Stimulated activated CD4-positive, alpha-beta T cell treated with anti-CD3 and anti-CD28 coated beads, Interleukin-15, amount 100 ng/mL, for 48 hours (primary cell): ENCODE measurements at regions not wholly inside any gene's neighbourhood (a gene's known extent, or its start where the extent isn't known, plus 50 kb on each side); places are given as distances from the start of the nearest gene placed in this dataset.

Experiments
- DNase-seq, 2 donors: peaks; one replicate each; pipeline ENCODE4 v3.0.0-alpha.2; 2020; ENCODE audit warnings: low read depth in 2 of 2

GRCh38 chr1:234989479-234990327 lies 138.9 kb downstream of the TOMM20 start:
- DNase-seq: no peak

DNA sequence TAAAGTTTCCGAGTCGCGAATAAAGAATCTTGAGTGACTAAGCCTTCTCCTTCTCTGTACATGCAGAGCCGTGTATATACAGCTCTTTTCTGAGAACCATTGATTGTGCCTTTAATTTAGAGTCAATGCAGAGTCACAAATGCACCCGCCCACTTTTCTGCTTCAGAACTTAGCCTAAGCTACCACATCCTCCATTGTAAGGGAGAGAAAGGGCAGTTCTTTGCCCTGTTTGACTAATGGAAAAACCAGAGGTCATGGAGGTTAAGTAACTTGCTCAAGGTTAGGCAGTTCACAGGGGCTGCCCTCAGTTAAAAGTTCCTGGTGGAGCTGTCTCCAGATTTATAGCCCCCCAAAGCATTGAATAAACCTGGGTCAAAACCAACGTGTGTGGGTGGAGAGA lies 139.6 kb downstream of the TOMM20 start:
- DNase-seq: peak in 1 of 2 donors; percentile 59

DNA sequence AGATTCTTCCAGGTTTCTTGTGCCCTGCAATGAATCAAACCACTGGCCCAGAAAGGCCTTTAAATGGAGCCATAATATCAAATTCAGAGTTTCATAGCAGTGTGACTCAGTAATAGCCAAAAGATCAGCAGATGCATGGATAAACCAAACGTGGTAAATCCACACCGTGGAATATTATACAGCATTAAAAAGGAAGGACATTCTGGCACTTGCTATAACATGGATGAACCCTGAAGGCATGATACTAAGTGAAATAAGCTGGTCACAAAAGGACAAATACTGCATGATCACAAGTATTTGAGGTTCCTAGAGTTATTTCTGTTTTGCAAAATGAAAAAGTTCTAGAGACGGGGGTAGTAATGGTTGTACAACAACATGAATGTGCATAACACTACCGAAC lies 140.1 kb downstream of the TOMM20 start:
- DNase-seq: no peak

- DNase-seq: no peak
These were observed 140.5 kb downstream of the TOMM20 start for GRCh38 chr1:234988155-234988517.

DNA sequence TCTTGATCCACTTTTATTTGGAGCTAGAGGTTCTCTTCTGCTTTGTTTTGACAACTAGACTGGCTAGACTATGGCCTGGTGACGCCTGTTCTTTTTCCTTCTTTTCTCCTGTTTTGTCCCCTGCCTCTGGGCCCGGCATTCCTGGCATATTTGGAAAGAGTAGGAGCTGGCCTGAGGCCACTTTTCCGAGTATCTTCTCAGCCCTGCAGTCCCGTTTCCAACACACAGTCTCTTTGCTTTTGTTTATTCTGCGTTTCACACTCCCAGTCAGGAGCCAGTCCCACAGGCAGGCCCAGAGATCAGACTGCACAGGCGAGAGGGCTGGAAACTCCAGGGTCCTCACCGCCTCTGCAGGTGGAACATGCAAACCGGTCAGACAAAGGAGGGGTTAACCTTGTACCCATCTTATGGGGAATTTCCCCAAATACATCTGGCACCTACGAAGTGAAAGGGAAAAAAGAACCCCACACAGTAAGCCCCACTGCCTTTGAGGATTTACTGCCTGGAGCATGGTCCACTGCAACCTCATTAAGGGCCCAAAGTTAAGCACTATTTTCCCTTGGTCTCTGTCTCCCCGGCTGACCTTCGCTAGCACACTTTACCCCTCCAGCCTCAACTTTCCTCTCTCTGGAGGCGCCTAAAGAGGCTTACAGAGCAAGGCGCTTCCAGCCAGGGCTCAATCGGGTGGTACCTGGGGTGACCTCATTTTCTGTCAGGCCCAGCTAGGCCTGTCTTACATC lies 141.1 kb downstream of the TOMM20 start:
- DNase-seq: no peak

- DNase-seq: no peak
These were observed 141.8 kb downstream of the TOMM20 start for GRCh38 chr1:234986750-234987414.

DNA sequence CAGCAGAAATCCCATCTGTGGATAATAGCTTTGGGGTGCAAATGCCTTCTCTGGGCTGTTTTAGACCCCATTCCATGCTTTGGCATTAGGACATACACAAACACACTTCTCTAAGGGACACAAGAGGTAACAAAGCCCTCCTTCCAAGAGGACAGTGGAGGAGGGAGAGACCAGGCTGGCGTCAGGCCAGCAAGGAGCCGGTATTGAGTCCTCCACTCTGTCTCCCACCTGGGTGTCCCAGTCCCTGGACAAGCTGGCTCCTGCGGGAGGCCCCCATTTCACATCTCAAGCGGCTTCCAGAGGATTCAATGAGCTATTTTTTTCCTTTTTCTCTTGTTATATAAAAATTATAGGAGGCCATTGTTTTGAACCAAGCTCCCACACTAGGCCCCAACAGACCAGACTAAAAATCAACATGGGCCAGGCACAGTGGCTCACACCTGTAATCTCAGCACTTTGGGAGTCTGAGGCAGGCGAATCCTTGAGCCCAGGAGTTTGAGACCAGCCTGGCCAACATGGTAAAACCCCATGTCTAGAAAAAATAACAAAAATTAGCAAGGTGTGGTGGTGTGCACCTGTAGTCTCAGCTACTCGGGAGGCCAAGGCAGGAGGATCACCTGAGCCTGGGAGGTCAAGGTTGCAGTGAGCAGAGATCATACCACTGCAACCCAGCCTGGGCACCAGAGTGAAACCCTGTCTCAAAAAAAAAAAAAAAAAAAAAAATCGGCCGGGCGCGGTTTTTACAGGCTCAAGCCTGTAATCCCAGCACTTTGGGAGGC lies 142.9 kb downstream of the TOMM20 start:
- no peak for DNase-seq

DNA sequence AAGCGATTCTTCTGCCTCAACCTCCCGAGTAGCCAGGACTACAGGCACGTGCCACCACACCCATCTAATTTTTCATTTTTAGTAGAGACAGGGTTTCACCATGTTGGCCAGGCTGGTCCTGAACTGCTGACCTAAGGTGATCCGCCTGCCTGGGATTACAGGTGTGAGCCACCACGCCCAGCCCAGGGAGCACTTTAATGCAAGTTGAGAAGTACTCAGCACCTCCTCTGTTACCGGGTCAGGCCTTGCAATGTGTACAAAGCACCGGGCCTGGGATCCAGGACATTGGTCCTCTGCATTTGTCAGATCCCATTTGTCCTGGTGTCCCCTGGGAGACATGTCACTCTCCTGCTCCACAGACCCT lies 143.6 kb downstream of the TOMM20 start:
- DNase-seq: no peak

- no peak for DNase-seq
These were observed 144.9 kb downstream of the TOMM20 start for GRCh38 chr1:234983564-234984238.

DNA sequence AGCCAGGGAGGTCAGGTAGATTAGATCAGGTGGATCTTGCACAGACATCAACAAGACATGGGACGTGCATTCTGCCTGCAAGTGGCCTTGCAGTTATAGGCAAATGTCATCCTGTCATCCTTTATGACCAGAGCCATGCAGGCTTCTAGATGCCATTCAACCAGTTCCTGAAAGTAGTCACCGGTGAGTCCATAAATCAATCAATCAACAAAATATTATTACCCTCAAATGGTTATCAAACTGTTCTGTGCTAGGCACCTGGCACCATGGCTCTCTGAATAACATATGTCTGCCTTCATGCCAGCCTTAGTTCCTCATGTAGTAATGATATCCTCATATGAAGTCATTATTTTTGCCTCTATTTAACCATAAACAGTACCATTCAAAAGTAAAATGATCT lies 146.9 kb downstream of the TOMM20 start:
- DNase-seq: no peak

DNA sequence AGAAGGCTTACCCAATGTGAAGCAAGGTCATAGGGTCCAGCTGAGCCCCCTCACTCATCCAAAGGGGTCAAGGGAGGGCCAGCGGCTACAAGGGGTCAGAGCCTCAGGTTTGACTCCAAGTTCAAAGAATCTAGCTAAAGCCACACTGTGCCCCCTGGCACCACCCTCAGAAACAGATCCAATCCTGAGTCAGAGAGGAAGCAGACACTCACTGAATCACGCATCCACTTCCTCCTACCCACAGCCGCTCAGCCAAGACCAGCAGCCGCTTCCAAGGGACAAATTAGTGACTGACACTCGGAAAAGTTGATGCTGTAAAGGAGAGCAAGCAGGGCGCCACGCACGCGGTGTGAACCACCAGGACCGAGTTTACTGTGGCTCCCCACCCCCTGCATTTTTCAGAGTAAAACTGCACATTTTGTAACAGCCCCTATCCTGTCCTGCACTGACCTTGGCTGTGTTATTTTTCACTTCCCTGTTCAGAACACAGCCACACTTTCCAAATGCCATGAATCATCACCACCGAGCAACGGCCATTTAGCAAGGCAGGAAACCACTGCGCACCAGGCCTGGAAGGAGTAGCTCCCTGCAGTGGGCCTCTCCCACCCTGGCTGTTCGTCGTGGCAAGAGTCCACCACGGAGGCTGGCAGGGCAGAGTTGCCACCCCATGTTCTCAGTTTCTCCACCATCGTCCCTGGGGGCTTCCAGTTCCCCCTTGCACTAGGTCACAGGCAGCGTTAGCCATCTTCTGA lies 147.8 kb downstream of the TOMM20 start:
- DNase-seq: peak; percentile 76 to 83

GRCh38 chr1:234980291-234980644 lies 148.4 kb downstream of the TOMM20 start:
- DNase-seq: no peak

- no peak for DNase-seq
These were observed 149.0 kb downstream of the TOMM20 start for GRCh38 chr1:234979296-234980279.

- DNase-seq: peak in 1 of 2 donors; percentile 46
These were observed 150.0 kb downstream of the TOMM20 start for GRCh38 chr1:234978397-234979295.

- no peak for DNase-seq
These were observed 150.7 kb downstream of the TOMM20 start for GRCh38 chr1:234977875-234978396.

- no peak for DNase-seq
These were observed 151.6 kb downstream of the TOMM20 start for GRCh38 chr1:234976861-234977680.
